PFSK-1 (cell line): ENCODE measurements at regions not wholly inside any gene's neighbourhood (a gene's known extent, or its start where the extent isn't known, plus 50 kb on each side); places are given as distances from the start of the nearest gene placed in this dataset.

Experiments
- FOXP2 ChIP-seq: optimal IDR thresholded peaks from 2 replicates; pipeline ENCODE3; 2011; ENCODE audit warnings: borderline replicate concordance, control low read depth, inconsistent platforms; ENCODE audit not compliant: insufficient read depth; ENCODE audit errors: extremely low read length, extremely low read depth
- POLR2AphosphoS5 ChIP-seq: IDR thresholded peaks from 2 replicates; pipeline ENCODE4 v1.6.1; 2012; ENCODE audit warnings: low read depth, mild to moderate bottlenecking, control low read depth, low read length, moderate library complexity
- SIN3A ChIP-seq: IDR thresholded peaks from 2 replicates; pipeline ENCODE4 v1.6.1; 2012; ENCODE audit warnings: mild to moderate bottlenecking, low read length, moderate library complexity, borderline replicate concordance; ENCODE audit not compliant: insufficient read depth
- TAF1 ChIP-seq: IDR thresholded peaks from 2 replicates; pipeline ENCODE4 v1.6.1; 2012; ENCODE audit warnings: low read length, control low read depth, borderline replicate concordance; ENCODE audit not compliant: insufficient read depth
- TF ChIP-seq, protein P1 (sequence below), 2 experiments: IDR thresholded peaks; 2 replicates each; pipeline versions ENCODE4 v1.6.1 to v1.8.0; 2011 to 2012; ENCODE audit warnings: low read depth in 2 of 2, low read length in 2 of 2, control low read depth in 1 of 2, inconsistent platforms in 1 of 2, mild to moderate bottlenecking in 1 of 2, moderate library complexity in 1 of 2; ENCODE audit not compliant: insufficient read depth in 1 of 2

GRCh38 chr10:107284187-107284586 lies 119.7 kb upstream of the SORCS1 start:
- no peak for TF ChIP-seq SIN3A
- TF ChIP-seq TAF1: no peak
- no peak for TF ChIP-seq FOXP2
- TF ChIP-seq, protein P1, sequence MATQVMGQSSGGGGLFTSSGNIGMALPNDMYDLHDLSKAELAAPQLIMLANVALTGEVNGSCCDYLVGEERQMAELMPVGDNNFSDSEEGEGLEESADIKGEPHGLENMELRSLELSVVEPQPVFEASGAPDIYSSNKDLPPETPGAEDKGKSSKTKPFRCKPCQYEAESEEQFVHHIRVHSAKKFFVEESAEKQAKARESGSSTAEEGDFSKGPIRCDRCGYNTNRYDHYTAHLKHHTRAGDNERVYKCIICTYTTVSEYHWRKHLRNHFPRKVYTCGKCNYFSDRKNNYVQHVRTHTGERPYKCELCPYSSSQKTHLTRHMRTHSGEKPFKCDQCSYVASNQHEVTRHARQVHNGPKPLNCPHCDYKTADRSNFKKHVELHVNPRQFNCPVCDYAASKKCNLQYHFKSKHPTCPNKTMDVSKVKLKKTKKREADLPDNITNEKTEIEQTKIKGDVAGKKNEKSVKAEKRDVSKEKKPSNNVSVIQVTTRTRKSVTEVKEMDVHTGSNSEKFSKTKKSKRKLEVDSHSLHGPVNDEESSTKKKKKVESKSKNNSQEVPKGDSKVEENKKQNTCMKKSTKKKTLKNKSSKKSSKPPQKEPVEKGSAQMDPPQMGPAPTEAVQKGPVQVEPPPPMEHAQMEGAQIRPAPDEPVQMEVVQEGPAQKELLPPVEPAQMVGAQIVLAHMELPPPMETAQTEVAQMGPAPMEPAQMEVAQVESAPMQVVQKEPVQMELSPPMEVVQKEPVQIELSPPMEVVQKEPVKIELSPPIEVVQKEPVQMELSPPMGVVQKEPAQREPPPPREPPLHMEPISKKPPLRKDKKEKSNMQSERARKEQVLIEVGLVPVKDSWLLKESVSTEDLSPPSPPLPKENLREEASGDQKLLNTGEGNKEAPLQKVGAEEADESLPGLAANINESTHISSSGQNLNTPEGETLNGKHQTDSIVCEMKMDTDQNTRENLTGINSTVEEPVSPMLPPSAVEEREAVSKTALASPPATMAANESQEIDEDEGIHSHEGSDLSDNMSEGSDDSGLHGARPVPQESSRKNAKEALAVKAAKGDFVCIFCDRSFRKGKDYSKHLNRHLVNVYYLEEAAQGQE (IDR thresholded peaks at IDR 0.05; ENCODE audit: insufficient read depth in 1 of 2, low read depth in 2 of 2, low read length in 2 of 2): no peak
- TF ChIP-seq POLR2AphosphoS5: no peak

DNA sequence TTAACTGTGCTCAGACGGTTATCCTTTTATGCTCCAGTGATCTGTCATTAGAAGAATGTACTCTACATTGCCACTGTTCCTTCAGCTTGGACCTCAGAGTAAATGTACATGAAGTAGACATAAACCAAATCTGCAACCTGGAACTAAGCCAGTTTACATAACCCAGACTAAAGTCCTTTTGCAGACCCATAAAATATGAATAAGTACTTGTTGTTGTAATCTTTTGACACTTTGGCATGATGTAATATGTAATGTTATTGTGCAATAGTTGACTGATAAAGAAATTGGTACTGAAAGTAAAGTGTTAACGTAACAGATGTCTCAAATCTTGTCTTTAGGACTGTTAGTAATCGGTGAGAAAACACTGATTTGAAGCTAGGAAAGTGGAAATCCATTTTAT lies 115.8 kb upstream of the SORCS1 start:
- TF ChIP-seq, protein P1 (IDR thresholded peaks at IDR 0.05; ENCODE audit: insufficient read depth in 1 of 2, low read depth in 2 of 2, low read length in 2 of 2): no peak
- TF ChIP-seq POLR2AphosphoS5: no peak
- TF ChIP-seq TAF1: no peak
- TF ChIP-seq SIN3A: no peak
- TF ChIP-seq FOXP2: no peak

DNA sequence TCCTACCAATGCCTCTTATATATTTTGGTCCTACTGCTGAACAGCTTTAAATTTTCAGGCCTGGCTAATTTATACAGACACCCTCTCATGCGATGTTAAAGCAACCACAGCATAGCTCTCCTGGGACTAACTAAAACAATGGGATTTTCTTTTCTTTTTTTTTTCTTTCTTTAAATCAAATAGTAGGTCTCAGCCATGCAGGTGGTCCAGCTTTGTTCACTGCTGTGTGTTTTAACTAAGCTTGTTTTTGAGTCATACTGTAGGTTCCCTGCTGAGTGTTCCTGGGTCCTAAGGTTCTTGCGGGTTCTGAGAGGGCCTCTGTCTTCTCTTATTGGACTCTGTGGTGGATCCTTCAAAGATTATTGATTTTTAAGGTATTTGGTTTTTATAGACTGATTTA lies 113.1 kb upstream of the SORCS1 start:
- TF ChIP-seq POLR2AphosphoS5: no peak
- no peak for TF ChIP-seq FOXP2
- TF ChIP-seq, protein P1 (IDR thresholded peaks at IDR 0.05; ENCODE audit: insufficient read depth in 1 of 2, low read depth in 2 of 2, low read length in 2 of 2): no peak
- no peak for TF ChIP-seq SIN3A

GRCh38 chr10:107275806-107276205 lies 111.3 kb upstream of the SORCS1 start:
- TF ChIP-seq, protein P1 (IDR thresholded peaks at IDR 0.05; ENCODE audit: insufficient read depth in 1 of 2, low read depth in 2 of 2, low read length in 2 of 2): no peak
- TF ChIP-seq TAF1: no peak

GRCh38 chr10:107269626-107270025 lies 105.1 kb upstream of the SORCS1 start:
- TF ChIP-seq, protein P1 (IDR thresholded peaks at IDR 0.05; ENCODE audit: insufficient read depth in 1 of 2, low read depth in 2 of 2, low read length in 2 of 2): no peak
- TF ChIP-seq SIN3A (no peak), POLR2AphosphoS5 (no peak), FOXP2 (no peak), TAF1 (no peak)
